K562 (cell line): ENCODE measurements at regions not wholly inside any gene's neighbourhood (a gene's known extent, or its start where the extent isn't known, plus 50 kb on each side); places are given as distances from the start of the nearest gene placed in this dataset.

ENCODE experiments used
- ATAC-seq: fragments of 200-7000 bp; cut with Tn5 transposase; 3 replicates; pipeline ENCODE4 v1.9.1; 2020; ENCODE audit warnings: moderate library complexity
- BruUV-seq: library from RNA; stranded (reverse); fragments of 400-500 nt; replicated peaks from 2 replicates; lab custom pipeline; 2021; lab: Mats Ljungman, UMichigan
- CTCF ChIA-PET: fragments of 300-600 bp; formaldehyde crosslinking; extraction: SDS; loops from one replicate; lab custom pipeline; 2021; ENCODE audit warnings: low intra/inter-chr PET ratio; lab: Yijun Ruan, JAX
- POLR2A ChIA-PET: fragments of 300-600, 350-650 bp; sonication (Branson Sonifier 250); formaldehyde crosslinking; extraction: SDS; loops from one replicate; lab custom pipeline; 2021; ENCODE audit warnings: antibody characterized with exemption, inconsistent platforms; lab: Yijun Ruan, JAX
- DNase-seq, 4 experiments: peaks; one replicate each; pipeline versions ENCODE4 v3.0.0 to v3.0.0-alpha.2; 2011 to 2018; ENCODE audit warnings: low spot score in 3 of 4, mixed read lengths in 3 of 4; ENCODE audit errors: extremely low read depth in 1 of 4
- FAIRE-seq: peaks from 2 replicates; lab custom pipeline; 2011; peaks lifted over from hg19 to GRCh38; lab: Jason Lieb, UNC
- H2AFZ ChIP-seq: 2 replicates; pipeline ENCODE4 v1.6.0; 2011; ENCODE audit warnings: low read depth, low read length, control low read depth, inconsistent platforms
- H3K27ac ChIP-seq: fragments of 200-600 bp; 3 replicates; pipeline ENCODE4 v1.8.0; 2011; ENCODE audit warnings: low read depth, mild to moderate bottlenecking, control low read depth, inconsistent platforms, low read length, moderate library complexity, mixed read lengths; ENCODE audit errors: extremely low read depth
- H3K27me3 ChIP-seq, 2 experiments: fragments of 300-600 bp in 1 of 2; 2 replicates in 1 of 2; 3 replicates in 1 of 2; pipeline versions ENCODE4 v1.6.0 to v1.8.0; 2011; ENCODE audit warnings: inconsistent platforms in 2 of 2, low read length in 2 of 2, mild to moderate bottlenecking in 1 of 2, mixed read lengths in 1 of 2, moderate library complexity in 1 of 2; ENCODE audit not compliant: control insufficient read depth in 2 of 2, insufficient read depth in 2 of 2
- H3K36me3 ChIP-seq: fragments of 300-600 bp; 3 replicates; pipeline ENCODE4 v1.8.0; 2011; ENCODE audit warnings: mild to moderate bottlenecking, low read length, inconsistent platforms; ENCODE audit not compliant: control insufficient read depth, insufficient read depth
- H3K4me1 ChIP-seq, 2 experiments: fragments of 200-600 bp in 1 of 2; replicated peaks in 1 of 2; 2 replicates in 1 of 2; 3 replicates in 1 of 2; pipeline versions ENCODE4 v1.5.1 to v1.8.0; 2011; ENCODE audit warnings: inconsistent platforms in 2 of 2, low read length in 2 of 2, mild to moderate bottlenecking in 1 of 2, mixed read lengths in 1 of 2, moderate library complexity in 1 of 2; ENCODE audit not compliant: control insufficient read depth in 2 of 2, insufficient read depth in 2 of 2
- H3K4me2 ChIP-seq: 2 replicates; pipeline ENCODE4 v1.6.1; 2011; ENCODE audit warnings: low read length, control low read depth, inconsistent platforms, mixed read lengths; ENCODE audit not compliant: insufficient read depth
- H3K4me3 ChIP-seq: fragments of 200-600 bp; sonication (generic), shearing (Covaris generic); 2 replicates; pipeline ENCODE4 v1.5.1; 2016; ENCODE audit warnings: control low read depth, inconsistent platforms
- H3K79me2 ChIP-seq: fragments of 200-600 bp; 3 replicates; pipeline ENCODE4 v1.8.0; 2011; ENCODE audit warnings: low read length, inconsistent platforms; ENCODE audit not compliant: control insufficient read depth, insufficient read depth
- H3K9ac ChIP-seq, 2 experiments: 2 replicates each; pipeline versions ENCODE4 v1.6.0 to v1.6.1; 2011; ENCODE audit warnings: low read depth in 2 of 2, low read length in 2 of 2, control low read depth in 1 of 2, inconsistent platforms in 1 of 2, mild to moderate bottlenecking in 1 of 2, mixed read lengths in 1 of 2; ENCODE audit not compliant: insufficient read depth in 1 of 2
- H3K9me1 ChIP-seq: one replicate; pipeline ENCODE4 v1.6.0; 2011; ENCODE audit warnings: inconsistent platforms, mild to moderate bottlenecking, low read length, moderate library complexity; ENCODE audit not compliant: control insufficient read depth, insufficient read depth
- H3K9me3 ChIP-seq: replicated peaks from 2 replicates; pipeline ENCODE4 v1.5.1; 2011; ENCODE audit warnings: low read depth, low read length, inconsistent platforms; ENCODE audit not compliant: control insufficient read depth, insufficient read depth
- H4K20me1 ChIP-seq: replicated peaks from 2 replicates; pipeline ENCODE4 v1.6.1; 2011; ENCODE audit warnings: low read length, inconsistent platforms, mixed read lengths; ENCODE audit not compliant: control insufficient read depth, insufficient read depth
- ADNP ChIP-seq: fragments of 200-800 bp; sonication (Bioruptor generic); IDR thresholded peaks from 2 replicates; pipeline ENCODE4 v1.6.1; 2016; ENCODE audit warnings: missing genetic modification characterization, missing compliant biosample characterization
- CEBPG ChIP-seq, 3 experiments: fragments of 200-800 bp in 1 of 3; sonication (Bioruptor generic) in 1 of 3; sonication (generic) in 1 of 3; formaldehyde crosslinking in 1 of 3; IDR thresholded peaks in 2 of 3; conservative IDR thresholded peaks in 1 of 3; 2 replicates each; pipeline versions ENCODE4 v1.6.1 to v1.8.0; 2016 to 2022; ENCODE audit warnings: missing compliant biosample characterization in 2 of 3, missing genetic modification characterization in 2 of 3, mild to moderate bottlenecking in 1 of 3, missing genetic modification reagents in 1 of 3
- ZBTB49 ChIP-seq: sonication (generic); formaldehyde crosslinking; IDR thresholded peaks from 2 replicates; pipeline ENCODE4 v1.8.0; 2022; ENCODE audit warnings: missing genetic modification reagents, mild to moderate bottlenecking, borderline replicate concordance
- in situ Hi-C: fragments of 300-500 bp; cut with MboI; formaldehyde crosslinking; loops from 4 replicates; pipeline ENCODE4 v1.15.0; 2018; ENCODE audit warnings: inconsistent platforms, mixed read lengths
- intact Hi-C: fragments of 100-400 bp; cut with micrococcal nuclease; formaldehyde crosslinking; loops from 2 replicates; pipeline ENCODE4 v1.14.2; 2022

GRCh38 chr7:109282726-109283125, 713.1 kb downstream of the DNAJB9 start:
- ATAC-seq = no peak
- Histone ChIP-seq H3K4me3 (no peak overlapping the region), H3K79me2 (no peaks in the 10 kb centered on the region), H3K4me2 (no peak overlapping the region), H3K27me3 (no peaks in the 10 kb centered on the region), H3K4me1 (no peaks in the 10 kb centered on the region), H3K9me1 (no peaks in the 10 kb centered on the region), H3K9ac (no peak overlapping the region)
- FAIRE-seq = no peak
- CTCF ChIA-PET = no interaction called here
- no peak for DNase-seq
- in situ Hi-C loops = no loop called here
- intact Hi-C loops = no loop called here
- TF ChIP-seq CEBPG (CRISPR knock-in tag; IDR thresholded peaks at IDR 0.05) (no peak), CEBPG (tag; conservative IDR thresholded peaks at IDR 0.05 in 1 of 2, IDR thresholded peaks at IDR 0.05 in 1 of 2) (no peak), ZBTB49 (CRISPR knock-in tag) (no peak), ADNP (tag) (no peak)
- TF ChIP-seq, all 486 proteins: peak for 0
- Histone ChIP-seq H3K9me3 (no peaks in the 10 kb centered on the region; the same call in 1 of the 2 replicates), H4K20me1 (no peaks in the 10 kb centered on the region), H3K27ac (no peak overlapping the region), H2AFZ (no peak overlapping the region), H3K36me3 (no peaks in the 10 kb centered on the region)
- POLR2A ChIA-PET = no interaction called here
- BruUV-seq = no TSS peak
